ENCODE measurements at regions not wholly inside any gene's neighbourhood (a gene's known extent, or its start where the extent isn't known, plus 50 kb on each side); places are given as distances from the start of the nearest gene placed in this dataset.

- TF ChIP-seq FOXM1 (IDR thresholded peaks at IDR 0.05; ENCODE audit: borderline replicate concordance) (no peak), SUZ12 (IDR thresholded peaks at IDR 0.05) (no peak), FOXA1 (IDR thresholded peaks at IDR 0.05) (no peak), SP1 (IDR thresholded peaks at IDR 0.05) (no peak), HDGF (IDR thresholded peaks at IDR 0.05; ENCODE audit: borderline replicate concordance) (no peak), PKNOX1 (IDR thresholded peaks at IDR 0.05) (no peak), ARNT (IDR thresholded peaks at IDR 0.05) (no peak), ZNF384 (IDR thresholded peaks at IDR 0.05) (no peak), BHLHE40 (IDR thresholded peaks at IDR 0.05; ENCODE audit: borderline replicate concordance) (no peak), TARDBP (IDR thresholded peaks at IDR 0.05) (no peak), LEF1 (IDR thresholded peaks at IDR 0.05; ENCODE audit: borderline replicate concordance) (no peak)
These were observed 280.6 kb downstream of the PPP1R2C start for GRCh38 chrX:42497356-42497755.

All from HEK293T (cell line).